COLO829 (cell line): ENCODE measurements at regions not wholly inside any gene's neighbourhood (a gene's known extent, or its start where the extent isn't known, plus 50 kb on each side); places are given as distances from the start of the nearest gene placed in this dataset.

Source experiments
- DNase-seq: peaks from one replicate; pipeline ENCODE4 v3.0.0; 2012; ENCODE audit warnings: low spot score

- no peak for DNase-seq
These were observed 283.6 kb downstream of the ELAVL2 start for GRCh38 chr9:23542438-23542837.

- DNase-seq, result no peak
These were observed 283.1 kb downstream of the ELAVL2 start for GRCh38 chr9:23542927-23543326.

GRCh38 chr9:23543419-23543818 is 282.6 kb downstream of the ELAVL2 start:
- no peak for DNase-seq

GRCh38 chr9:23545728-23546127 is 280.3 kb downstream of the ELAVL2 start:
- no peak for DNase-seq

DNA sequence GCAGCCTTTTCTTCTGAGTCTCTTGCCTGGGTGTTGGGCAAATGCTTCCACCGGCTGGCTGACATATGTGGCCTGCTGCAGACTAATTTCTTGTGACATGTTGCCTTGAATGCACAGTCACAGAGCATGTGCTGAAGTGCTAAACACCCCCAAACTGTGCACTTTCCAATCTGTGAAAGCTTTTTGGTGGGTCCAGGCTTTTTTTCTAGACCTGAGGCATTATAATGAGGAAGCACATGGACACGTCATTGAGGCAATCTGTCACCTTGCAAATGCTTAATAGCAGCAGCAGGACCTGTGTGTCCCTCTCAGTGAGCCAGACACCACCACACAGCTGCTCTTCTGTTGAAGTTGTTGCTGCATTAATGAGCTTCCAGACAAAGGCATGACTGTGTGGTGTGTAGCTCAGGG is 274.7 kb downstream of the ELAVL2 start:
- DNase-seq, result peak; percentile 25

- DNase-seq, result no peak
These were observed 273.9 kb downstream of the ELAVL2 start for GRCh38 chr9:23551929-23552707.

GRCh38 chr9:23552876-23553601 is 273.0 kb downstream of the ELAVL2 start:
- no peak for DNase-seq

- no peak for DNase-seq
These were observed 271.4 kb downstream of the ELAVL2 start for GRCh38 chr9:23554686-23555085.

DNA sequence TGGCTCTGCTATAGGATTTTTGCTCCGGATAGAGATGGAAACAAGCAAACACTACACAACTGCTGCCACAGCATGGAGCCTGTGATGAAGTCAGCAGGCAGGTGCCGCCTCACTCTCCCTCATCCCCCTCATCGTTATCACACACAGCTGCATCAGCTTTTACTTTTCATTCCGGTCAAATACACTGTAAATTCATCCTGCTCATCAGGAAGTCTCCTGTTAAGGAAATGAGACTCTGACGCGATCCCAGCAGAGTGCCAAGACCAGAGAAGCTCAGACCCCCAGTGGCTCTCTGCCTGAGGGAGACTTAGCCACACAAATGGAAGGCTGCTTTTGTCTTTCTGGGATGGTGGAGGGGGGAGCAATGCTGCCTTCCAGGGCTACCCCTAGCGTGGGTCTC is 270.2 kb downstream of the ELAVL2 start:
- DNase-seq, result no peak

GRCh38 chr9:23556459-23556858 is 269.6 kb downstream of the ELAVL2 start:
- no peak for DNase-seq

DNA sequence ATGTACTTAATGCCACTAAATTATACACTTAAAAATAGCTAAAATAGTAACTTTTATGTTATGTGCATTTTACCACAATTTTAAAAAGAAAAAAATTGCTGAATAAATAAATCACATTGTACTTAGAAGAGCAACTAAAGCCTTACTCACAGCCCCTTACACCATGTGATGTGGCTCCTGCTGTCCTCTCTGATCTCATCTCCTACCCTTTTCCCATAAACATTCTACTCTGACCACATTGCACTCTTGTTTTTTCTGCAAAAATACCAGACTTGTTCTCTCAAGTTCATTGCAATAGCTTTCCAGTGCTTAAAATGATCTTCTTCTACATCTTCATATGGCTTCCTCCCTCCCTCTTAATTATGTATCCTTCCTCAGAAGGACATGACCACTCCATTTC is 268.4 kb downstream of the ELAVL2 start:
- no peak for DNase-seq

DNA sequence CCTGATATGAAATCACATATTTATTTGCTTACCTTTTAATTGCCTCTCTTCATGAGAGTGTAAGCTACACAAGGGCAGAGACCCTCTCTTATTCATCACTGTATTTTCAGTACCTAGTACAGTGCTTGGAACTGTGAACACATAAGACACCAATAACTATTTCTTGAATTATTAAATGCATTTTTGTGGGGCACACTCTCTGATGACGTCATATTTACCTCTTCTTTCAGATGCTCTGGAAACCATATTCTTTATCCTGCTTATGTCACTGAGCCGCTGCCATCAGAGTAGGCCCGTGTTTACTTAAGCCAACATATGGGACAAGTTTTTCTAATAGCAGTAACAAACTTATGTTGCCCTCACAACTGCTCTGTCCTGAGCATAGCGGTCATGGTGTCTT is 266.5 kb downstream of the ELAVL2 start:
- no peak for DNase-seq

DNA sequence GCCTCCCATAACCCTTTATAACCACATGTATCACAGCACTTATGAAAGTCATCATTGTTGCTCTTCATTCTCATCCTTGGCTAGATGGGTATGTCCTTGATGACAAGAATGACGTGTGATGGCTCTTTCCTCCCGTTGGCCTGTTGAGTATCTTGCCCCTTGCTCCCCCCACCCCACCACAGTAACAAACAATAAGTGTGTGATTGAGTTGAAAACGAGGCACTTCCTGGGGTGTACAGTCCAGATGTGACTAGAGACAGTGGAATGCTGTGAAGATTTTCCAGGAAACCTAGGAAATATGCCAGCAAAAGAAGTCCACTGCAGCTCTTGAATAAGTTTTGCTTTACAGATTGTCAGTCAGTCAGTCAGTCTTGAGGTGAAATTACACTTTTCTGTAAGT is 262.5 kb downstream of the ELAVL2 start:
- DNase-seq, result peak; percentile 13

GRCh38 chr9:23567516-23568165 is 258.4 kb downstream of the ELAVL2 start:
- DNase-seq, result no peak

DNA sequence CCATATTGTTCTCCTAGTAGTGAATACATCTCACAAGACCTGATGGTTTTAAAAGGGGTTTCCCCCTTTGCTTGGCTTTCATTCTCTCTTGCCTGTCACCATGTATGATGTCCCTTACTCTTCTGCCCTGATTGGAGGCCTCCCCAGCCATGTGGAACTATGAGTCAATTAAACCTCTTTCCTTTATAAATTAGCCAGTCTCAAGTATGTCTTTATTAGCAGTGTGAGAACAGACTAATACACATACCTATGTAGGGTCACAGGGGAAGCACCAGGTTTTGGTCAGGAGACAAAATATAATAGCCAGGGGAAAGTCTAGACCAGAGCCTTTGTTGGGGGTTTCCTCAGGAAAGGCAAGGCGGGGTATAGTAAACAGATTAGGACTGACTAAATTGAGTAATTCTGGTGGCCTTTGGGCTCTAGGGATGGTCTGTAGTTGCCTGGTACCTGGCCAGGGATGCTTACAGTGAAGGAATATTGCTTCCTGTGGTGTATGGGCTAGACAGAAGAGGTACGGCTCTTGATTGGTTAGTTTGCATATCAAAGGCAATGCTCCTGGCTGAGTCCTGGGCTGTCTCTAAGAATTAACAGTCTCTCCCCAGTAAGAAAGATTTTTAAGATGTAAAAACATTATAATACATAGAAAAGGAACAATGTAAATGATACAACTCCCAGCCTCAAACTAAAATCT is 254.5 kb downstream of the ELAVL2 start:
- no peak for DNase-seq

DNA sequence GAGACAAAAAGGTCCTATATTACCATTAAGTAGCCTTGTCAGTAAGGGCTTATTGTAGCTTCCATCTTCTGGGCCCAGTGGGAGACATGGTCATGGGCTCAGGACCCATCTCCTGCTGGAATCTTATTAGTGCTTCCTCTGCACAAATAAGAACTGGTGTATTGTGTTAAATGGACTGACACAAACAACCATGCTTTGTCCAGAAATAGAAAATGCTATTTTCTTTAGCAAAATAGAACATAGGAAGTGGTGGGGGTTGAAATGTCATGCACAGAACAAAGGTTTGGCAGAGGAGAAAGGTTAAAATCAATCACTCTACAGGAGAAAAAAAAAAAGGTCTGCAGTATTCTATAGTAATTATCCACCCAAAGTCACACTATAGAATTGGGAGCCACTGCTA is 252.2 kb downstream of the ELAVL2 start:
- no peak for DNase-seq

- no peak for DNase-seq
These were observed 248.4 kb downstream of the ELAVL2 start for GRCh38 chr9:23577611-23578010.

DNA sequence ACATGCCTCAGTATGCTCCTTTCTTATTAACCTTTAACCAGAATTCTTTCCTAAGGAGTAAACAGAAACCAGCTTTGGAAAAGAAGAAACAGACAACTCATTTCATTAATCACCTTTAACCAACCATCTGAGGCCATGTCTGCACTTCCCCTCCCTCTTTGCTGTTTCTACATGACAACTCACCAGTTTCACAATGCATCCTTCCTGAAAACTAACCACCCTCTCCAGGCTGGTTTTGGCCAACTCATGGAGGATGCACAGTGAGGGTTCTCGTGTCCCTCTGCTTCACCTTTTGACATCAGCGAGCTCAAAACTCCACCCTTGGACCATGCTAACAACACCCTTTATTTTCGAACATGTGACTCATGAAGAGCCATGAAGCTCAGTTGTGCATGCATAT is 244.1 kb downstream of the ELAVL2 start:
- no peak for DNase-seq

DNA sequence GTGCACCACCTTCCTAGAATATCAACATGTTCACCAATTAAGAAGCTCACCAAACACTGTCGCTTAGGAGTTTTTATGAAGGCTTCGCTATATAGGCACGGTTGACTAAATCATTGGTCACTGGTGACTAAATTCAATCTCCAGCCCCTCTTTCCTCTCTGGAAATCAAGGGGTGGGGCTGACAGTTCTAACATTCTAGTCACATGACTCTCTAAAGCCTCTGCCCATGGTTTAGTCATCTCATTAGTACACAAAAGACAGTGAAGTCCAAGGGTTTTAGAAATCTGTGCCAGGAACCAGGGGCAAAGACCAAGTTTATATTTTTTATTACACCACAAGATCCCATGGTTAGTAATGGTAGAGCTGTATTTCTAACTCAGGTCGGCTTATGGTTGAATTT is 243.2 kb downstream of the ELAVL2 start:
- DNase-seq, result no peak

- no peak for DNase-seq
These were observed 239.1 kb downstream of the ELAVL2 start for GRCh38 chr9:23586906-23587305.

GRCh38 chr9:23587433-23587832 is 238.6 kb downstream of the ELAVL2 start:
- no peak for DNase-seq

DNA sequence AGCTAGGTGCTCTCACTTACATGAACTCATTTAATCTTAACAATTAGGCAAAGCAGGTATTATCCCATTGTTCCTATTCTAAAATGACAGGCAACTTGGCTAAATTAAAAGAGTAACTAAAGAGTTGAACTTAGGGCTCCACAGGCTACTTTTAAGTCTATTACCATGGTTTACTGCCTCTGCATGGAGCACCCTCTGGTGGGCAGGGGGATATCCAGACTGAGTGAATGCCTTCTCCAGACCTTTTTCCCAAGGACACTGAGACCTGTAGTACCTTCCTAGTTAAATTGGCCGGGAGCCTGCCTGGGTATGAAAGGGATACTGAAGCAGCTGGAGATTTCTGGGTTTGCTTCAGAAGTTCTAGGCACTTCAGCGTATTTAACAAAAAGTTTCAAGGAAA is 238.1 kb downstream of the ELAVL2 start:
- no peak for DNase-seq
